HFFc6 (cell line): ENCODE measurements at regions not wholly inside any gene's neighbourhood (a gene's known extent, or its start where the extent isn't known, plus 50 kb on each side); places are given as distances from the start of the nearest gene placed in this dataset.

Experiments
- DNase-seq: peaks from one replicate; pipeline ENCODE4 v3.0.0-alpha.2; 2018
- H3K27ac Mint-ChIP-seq: 2 replicates; pipeline ENCODE4 v1.8.0; 2020; ENCODE audit warnings: mild to moderate bottlenecking, mixed read lengths
- H3K27me3 Mint-ChIP-seq: 2 replicates; pipeline ENCODE4 v1.8.0; 2021; ENCODE audit warnings: mild to moderate bottlenecking, moderate library complexity, mixed read lengths; ENCODE audit not compliant: insufficient read depth
- H3K36me3 Mint-ChIP-seq: 2 replicates; pipeline ENCODE4 v1.8.0; 2021; ENCODE audit warnings: low read depth, mixed read lengths
- H3K4me1 Mint-ChIP-seq: 2 replicates; pipeline ENCODE4 v1.8.0; 2020; ENCODE audit warnings: low read depth, mixed read lengths
- H3K4me3 Mint-ChIP-seq: 2 replicates; pipeline ENCODE4 v1.8.0; 2020; ENCODE audit warnings: mild to moderate bottlenecking, moderate library complexity, mixed read lengths
- H3K9me3 Mint-ChIP-seq: 2 replicates; pipeline ENCODE4 v1.8.0; 2020; ENCODE audit warnings: mild to moderate bottlenecking, mixed read lengths
- TF ChIP-seq, protein P1 (sequence below): fragments of 200-600 bp; sonication (generic); IDR thresholded peaks from 2 replicates; pipeline ENCODE4 v1.5.0; 2021; ENCODE audit warnings: antibody characterized with exemption, mild to moderate bottlenecking

DNA sequence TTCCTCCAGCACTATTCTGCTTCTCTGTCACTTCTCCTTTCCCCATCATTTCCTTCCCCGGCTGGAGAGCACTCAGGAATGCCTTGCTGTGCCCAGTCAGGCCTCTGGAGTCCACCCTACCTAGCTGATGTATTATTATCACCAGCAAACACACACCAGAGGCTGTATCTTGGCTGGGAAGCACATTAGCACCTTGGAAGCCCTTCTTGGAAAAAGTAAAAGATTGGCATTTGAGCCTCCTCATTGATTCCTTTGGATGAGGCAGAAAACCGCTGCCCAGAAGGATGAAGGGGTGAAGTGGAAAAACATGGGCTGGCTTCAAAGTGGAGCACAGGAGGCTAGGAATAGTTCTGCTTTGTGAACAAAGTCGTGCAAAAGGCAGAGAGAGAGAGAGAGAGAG is 244.3 kb downstream of the RPLP1 start:
- no peak for DNase-seq
- H3K36me3 Mint-ChIP-seq, result no peaks in the 10 kb centered on the region
- TF ChIP-seq, protein P1, sequence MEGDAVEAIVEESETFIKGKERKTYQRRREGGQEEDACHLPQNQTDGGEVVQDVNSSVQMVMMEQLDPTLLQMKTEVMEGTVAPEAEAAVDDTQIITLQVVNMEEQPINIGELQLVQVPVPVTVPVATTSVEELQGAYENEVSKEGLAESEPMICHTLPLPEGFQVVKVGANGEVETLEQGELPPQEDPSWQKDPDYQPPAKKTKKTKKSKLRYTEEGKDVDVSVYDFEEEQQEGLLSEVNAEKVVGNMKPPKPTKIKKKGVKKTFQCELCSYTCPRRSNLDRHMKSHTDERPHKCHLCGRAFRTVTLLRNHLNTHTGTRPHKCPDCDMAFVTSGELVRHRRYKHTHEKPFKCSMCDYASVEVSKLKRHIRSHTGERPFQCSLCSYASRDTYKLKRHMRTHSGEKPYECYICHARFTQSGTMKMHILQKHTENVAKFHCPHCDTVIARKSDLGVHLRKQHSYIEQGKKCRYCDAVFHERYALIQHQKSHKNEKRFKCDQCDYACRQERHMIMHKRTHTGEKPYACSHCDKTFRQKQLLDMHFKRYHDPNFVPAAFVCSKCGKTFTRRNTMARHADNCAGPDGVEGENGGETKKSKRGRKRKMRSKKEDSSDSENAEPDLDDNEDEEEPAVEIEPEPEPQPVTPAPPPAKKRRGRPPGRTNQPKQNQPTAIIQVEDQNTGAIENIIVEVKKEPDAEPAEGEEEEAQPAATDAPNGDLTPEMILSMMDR, result no peak
- H3K27me3 Mint-ChIP-seq, result peaks cover 40% of the 10 kb centered on the region
- H3K9me3 Mint-ChIP-seq, result no peaks in the 10 kb centered on the region
- no peak overlapping the region for H3K4me3 Mint-ChIP-seq
- no peak overlapping the region for H3K27ac Mint-ChIP-seq
- no peaks in the 10 kb centered on the region for H3K4me1 Mint-ChIP-seq

DNA sequence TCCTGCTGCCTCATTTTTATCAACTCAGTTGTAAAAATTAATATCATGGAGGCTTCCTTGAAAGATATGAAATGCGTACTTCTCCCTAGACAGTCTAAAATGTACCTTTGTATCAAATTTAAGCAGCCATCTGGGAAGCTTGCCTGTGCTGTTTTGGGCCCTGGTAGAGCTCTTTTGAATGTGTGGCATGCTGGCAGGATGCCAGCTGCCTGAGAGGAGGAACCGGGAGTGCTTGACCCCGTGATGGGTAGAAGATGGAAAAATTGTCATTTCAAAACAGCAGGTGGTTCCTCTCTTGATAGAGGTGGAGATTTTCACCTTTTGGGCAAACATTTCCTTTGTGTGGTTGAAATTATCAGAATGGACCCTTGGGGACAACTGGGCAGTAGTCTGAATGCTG is 245.3 kb downstream of the RPLP1 start:
- Mint-ChIP-seq H3K27ac (no peak overlapping the region), H3K27me3 (peaks cover 43% of the 10 kb centered on the region), H3K4me1 (no peaks in the 10 kb centered on the region), H3K9me3 (no peaks in the 10 kb centered on the region), H3K4me3 (no peak overlapping the region), H3K36me3 (no peaks in the 10 kb centered on the region)
- TF ChIP-seq, protein P1, result no peak
- DNase-seq, result no peak

DNA sequence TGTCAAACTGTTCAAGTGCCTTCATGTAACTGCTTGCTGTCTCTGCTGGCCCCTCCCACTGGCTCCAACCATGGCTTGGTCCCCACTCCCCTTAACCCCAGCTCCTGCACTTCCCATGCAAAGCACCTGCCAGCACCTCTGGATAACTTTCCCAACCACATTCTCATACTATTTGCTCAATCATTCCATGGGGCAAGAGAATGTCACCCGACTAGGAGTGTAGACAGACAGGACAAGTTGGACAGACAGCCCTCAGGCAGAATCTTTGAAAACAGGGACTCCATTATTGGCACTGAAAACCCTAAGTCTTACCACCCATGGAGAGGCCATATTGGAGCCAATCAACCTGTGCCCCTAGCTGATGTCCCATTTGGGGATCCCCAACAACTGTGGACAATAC is 246.5 kb downstream of the RPLP1 start:
- no peak overlapping the region for H3K27ac Mint-ChIP-seq
- H3K4me3 Mint-ChIP-seq, result no peak overlapping the region
- H3K27me3 Mint-ChIP-seq, result peaks cover 38% of the 10 kb centered on the region
- no peaks in the 10 kb centered on the region for H3K9me3 Mint-ChIP-seq
- TF ChIP-seq, protein P1, result no peak
- H3K36me3 Mint-ChIP-seq, result no peaks in the 10 kb centered on the region
- DNase-seq, result no peak
- no peaks in the 10 kb centered on the region for H3K4me1 Mint-ChIP-seq

DNA sequence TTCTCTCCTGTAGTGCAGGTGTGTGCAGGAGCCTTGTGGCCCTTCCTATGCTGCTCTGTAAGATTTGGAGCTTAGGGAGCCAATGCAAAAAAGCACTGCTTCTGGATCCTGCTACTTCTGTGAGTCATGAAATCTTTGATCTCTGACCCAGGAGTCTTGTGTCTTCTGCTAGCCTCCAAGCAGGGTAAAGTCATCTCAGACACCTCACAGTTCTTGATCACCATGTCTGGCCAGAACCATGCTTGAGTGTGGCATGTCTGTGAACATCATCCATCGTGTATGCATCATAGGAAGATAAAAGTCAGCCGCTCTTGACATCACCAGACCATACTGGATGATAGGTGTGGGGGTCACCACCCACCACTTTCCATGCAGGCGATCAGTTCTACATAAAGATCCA is 247.8 kb downstream of the RPLP1 start:
- TF ChIP-seq, protein P1, result no peak
- Mint-ChIP-seq H3K27ac (no peak overlapping the region), H3K27me3 (peaks cover 36% of the 10 kb centered on the region), H3K36me3 (no peaks in the 10 kb centered on the region), H3K4me1 (no peaks in the 10 kb centered on the region), H3K4me3 (no peak overlapping the region), H3K9me3 (peaks cover 4% of the 10 kb centered on the region; the same call in 1 of the 2 replicates)
- DNase-seq, result no peak

DNA sequence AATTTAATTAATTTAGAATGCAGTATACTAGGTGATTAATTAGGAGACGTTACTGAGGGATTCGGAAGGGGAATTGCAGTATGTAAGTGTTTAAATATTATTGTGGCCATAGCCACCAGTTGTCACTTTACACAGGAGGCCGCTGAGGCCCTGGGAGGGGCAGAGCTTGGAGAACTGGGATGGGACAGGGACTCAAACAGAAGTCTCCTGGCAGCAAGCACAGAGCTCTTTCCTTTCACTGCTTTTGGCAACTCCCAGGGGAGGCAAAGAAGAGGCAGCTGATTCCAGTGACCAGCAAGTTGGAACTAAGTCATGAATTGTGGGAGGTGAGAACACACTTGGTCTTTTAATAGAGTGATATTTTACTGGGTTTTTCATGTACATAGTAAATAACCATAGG is 248.6 kb downstream of the RPLP1 start:
- no peak overlapping the region for H3K4me3 Mint-ChIP-seq
- DNase-seq, result no peak
- peaks cover 36% of the 10 kb centered on the region for H3K27me3 Mint-ChIP-seq
- no peaks in the 10 kb centered on the region for H3K36me3 Mint-ChIP-seq
- TF ChIP-seq, protein P1, result no peak
- peaks cover 4% of the 10 kb centered on the region; the same call in 1 of the 2 replicates for H3K9me3 Mint-ChIP-seq
- no peak overlapping the region for H3K27ac Mint-ChIP-seq
- no peaks in the 10 kb centered on the region for H3K4me1 Mint-ChIP-seq
